Endothelial cell of umbilical vein (primary cell): ENCODE measurements at regions not wholly inside any gene's neighbourhood (a gene's known extent, or its start where the extent isn't known, plus 50 kb on each side); places are given as distances from the start of the nearest gene placed in this dataset.

Experiments used
- BruUV-seq: library from RNA; stranded (reverse); fragments of 400-500 nt; replicated peaks from 2 replicates; lab custom pipeline; 2021; lab: Mats Ljungman, UMichigan
- CTCF ChIA-PET: fragments of 300-600, 350-600 bp; sonication (Branson Sonifier 250); formaldehyde crosslinking; loops from one replicate; lab custom pipeline; 2021; ENCODE audit warnings: antibody characterized with exemption, inconsistent platforms; lab: Charles Lee
- POLR2A ChIA-PET: fragments of 300-600, 350-600 bp; sonication (Branson Sonifier 250); formaldehyde crosslinking; loops from one replicate; lab custom pipeline; 2021; ENCODE audit warnings: antibody characterized with exemption, inconsistent platforms; lab: Charles Lee
- DNase-seq: peaks from one replicate; pipeline ENCODE4 v3.0.0-alpha.2; 2011; ENCODE audit warnings: low read depth, low spot score
- FAIRE-seq: peaks from 2 replicates; lab custom pipeline; 2011; peaks lifted over from hg19 to GRCh38; lab: Jason Lieb, UNC
- H2AFZ ChIP-seq: 2 replicates; pipeline ENCODE4 v1.6.0; 2012; ENCODE audit warnings: low read depth, low read length, control low read depth, inconsistent platforms
- H3K27ac ChIP-seq: 2 replicates; pipeline ENCODE4 v1.5.1; 2011; ENCODE audit warnings: low read depth, mild to moderate bottlenecking, control low read depth, low read length, moderate library complexity; ENCODE audit not compliant: insufficient read depth
- H3K27me3 ChIP-seq, 2 experiments: 2 replicates each; pipeline versions ENCODE4 v1.6.0 to v1.6.1; 2011; ENCODE audit warnings: low read length in 2 of 2, mixed read lengths in 1 of 2; ENCODE audit not compliant: control insufficient read depth in 2 of 2, insufficient read depth in 2 of 2
- H3K36me3 ChIP-seq, 2 experiments: 2 replicates in 1 of 2; 3 replicates in 1 of 2; pipeline ENCODE4 v1.5.1; 2011; ENCODE audit warnings: low read length in 2 of 2, mild to moderate bottlenecking in 1 of 2, moderate library complexity in 1 of 2; ENCODE audit not compliant: control insufficient read depth in 2 of 2, insufficient read depth in 2 of 2; ENCODE audit errors: extremely low read depth in 1 of 2
- H3K4me1 ChIP-seq: 3 replicates; pipeline ENCODE4 v1.5.1; 2011; ENCODE audit warnings: mild to moderate bottlenecking, low read length; ENCODE audit not compliant: control insufficient read depth, insufficient read depth; ENCODE audit errors: extremely low read depth
- H3K4me2 ChIP-seq: 2 replicates; pipeline ENCODE4 v1.6.1; 2011; ENCODE audit warnings: low read length, control low read depth, mixed read lengths; ENCODE audit not compliant: insufficient read depth
- H3K4me3 ChIP-seq, 3 experiments: fragments of 200-600 bp in 1 of 3; sonication (generic), shearing (Covaris generic) in 1 of 3; replicated peaks in 1 of 3; 2 replicates each; pipeline ENCODE4 v1.5.1; 2011 to 2016; ENCODE audit warnings: control low read depth in 3 of 3, low read length in 3 of 3, mild to moderate bottlenecking in 2 of 3, inconsistent platforms in 1 of 3, low read depth in 1 of 3, moderate library complexity in 1 of 3; ENCODE audit not compliant: insufficient read depth in 1 of 3
- H3K79me2 ChIP-seq: 2 replicates; pipeline ENCODE4 v1.6.0; 2012; ENCODE audit warnings: low read length, inconsistent platforms; ENCODE audit not compliant: control insufficient read depth, insufficient read depth
- H3K9ac ChIP-seq: replicated peaks from 2 replicates; pipeline ENCODE3; 2011; ENCODE audit warnings: low read length, control low read depth; ENCODE audit not compliant: insufficient read depth; ENCODE audit errors: extremely low read depth
- H3K9me1 ChIP-seq: replicated peaks from 3 replicates; pipeline ENCODE4 v1.6.0; 2011; ENCODE audit warnings: mild to moderate bottlenecking, low read length; ENCODE audit not compliant: control insufficient read depth, insufficient read depth; ENCODE audit errors: extremely low read depth
- H3K9me3 ChIP-seq: replicated peaks from 2 replicates; pipeline ENCODE4 v1.5.1; 2012; ENCODE audit warnings: low read length, inconsistent platforms; ENCODE audit not compliant: control insufficient read depth, insufficient read depth
- H4K20me1 ChIP-seq: replicated peaks from 2 replicates; pipeline ENCODE3; 2011; ENCODE audit warnings: mild to moderate bottlenecking, low read length; ENCODE audit not compliant: control insufficient read depth, insufficient read depth; ENCODE audit errors: extremely low read depth
- CTCF ChIP-seq, 2 donors: IDR thresholded peaks; 1 replicate in 1 of 2; 2 replicates in 1 of 2; pipeline ENCODE4 v1.5.1; 2011; ENCODE audit warnings: low read length in 2 of 2, mild to moderate bottlenecking in 2 of 2, moderate library complexity in 2 of 2, control low read depth in 1 of 2, inconsistent platforms in 1 of 2, low read depth in 1 of 2; ENCODE audit not compliant: insufficient read depth in 1 of 2; ENCODE audit errors: extremely low read depth in 1 of 2
- EZH2 ChIP-seq: IDR thresholded peaks from 2 replicates; pipeline ENCODE4 v1.6.1; 2012; ENCODE audit warnings: borderline replicate concordance, low read depth, mild to moderate bottlenecking, moderate library complexity, low read length, inconsistent platforms; ENCODE audit not compliant: severe bottlenecking
- FOS ChIP-seq: IDR thresholded peaks from 2 replicates; pipeline ENCODE4 v1.6.1; 2011; ENCODE audit warnings: mild to moderate bottlenecking, low read length, moderate library complexity, borderline replicate concordance; ENCODE audit not compliant: insufficient read depth
- GATA2 ChIP-seq: IDR thresholded peaks from 2 replicates; pipeline ENCODE4 v1.7.0; 2011; ENCODE audit warnings: low read depth, mild to moderate bottlenecking, moderate library complexity, mixed read lengths, low read length; ENCODE audit not compliant: insufficient read length, insufficient read depth
- JUN ChIP-seq: IDR thresholded peaks from 2 replicates; pipeline ENCODE4 v1.6.1; 2011; ENCODE audit warnings: borderline replicate concordance, low read depth; ENCODE audit not compliant: insufficient read length, insufficient read depth
- MAX ChIP-seq: IDR thresholded peaks from 2 replicates; pipeline ENCODE4 v1.6.1; 2011; ENCODE audit not compliant: insufficient read depth, insufficient read length
- MYC ChIP-seq: IDR thresholded peaks from one replicate; pipeline ENCODE4 v1.6.1; 2011; ENCODE audit warnings: mild to moderate bottlenecking, low read depth, low read length
- POLR2A ChIP-seq: IDR thresholded peaks from 2 replicates; pipeline ENCODE4 v1.6.1; 2012; ENCODE audit warnings: low read depth, mild to moderate bottlenecking, control low read depth, low read length
- POLR2AphosphoS5 ChIP-seq: IDR thresholded peaks from 2 replicates; pipeline ENCODE4 v1.6.1; 2012; ENCODE audit warnings: low read depth, mild to moderate bottlenecking, control low read depth, low read length, moderate library complexity; ENCODE audit not compliant: insufficient read depth
- dilution Hi-C: fragments of 300-500 bp; cut with MboI; formaldehyde crosslinking; loops from one replicate; pipeline ENCODE4 v1.15.0; 2019; ENCODE audit warnings: low sequenced_read_pairs; ENCODE audit not compliant: extremely low pct_ligation_motif_present
- intact Hi-C: fragments of 100-400 bp; cut with micrococcal nuclease; formaldehyde crosslinking; loops from one replicate; pipeline ENCODE4 v1.10.0; 2022

GRCh38 chr20:43361526-43361925 lies 96.2 kb upstream of the SRSF6 start:
- Histone ChIP-seq H3K36me3 (no peaks in the 10 kb centered on the region), H2AFZ (no peak overlapping the region), H3K27ac (no peak overlapping the region), H3K4me1 (no peaks in the 10 kb centered on the region), H3K27me3 (no peaks in the 10 kb centered on the region), H3K4me3 (no peak overlapping the region), H3K79me2 (no peaks in the 10 kb centered on the region), H3K9ac (no peak overlapping the region), H3K9me1 (no peaks in the 10 kb centered on the region), H4K20me1 (no peaks in the 10 kb centered on the region), H3K4me2 (no peak overlapping the region), H3K9me3 (no peaks in the 10 kb centered on the region)
- no peak for TF ChIP-seq GATA2
- TF ChIP-seq CTCF (IDR thresholded peaks at IDR 0.05; ENCODE audit: extremely low read depth in 1 of 2, insufficient read depth in 1 of 2, low read depth in 1 of 2, low read length in 2 of 2): no peak
- TF ChIP-seq JUN: no peak
- no peak for TF ChIP-seq MAX
- no peak for TF ChIP-seq MYC
- no peak for TF ChIP-seq POLR2AphosphoS5
- TF ChIP-seq POLR2A: no peak
- TF ChIP-seq EZH2: no peak
- no peak for TF ChIP-seq FOS
- intact Hi-C loops: no loop called here
- ChIA-PET POLR2A (no interaction called here), CTCF (interaction anchor here (1.1 kb wide), 1 partner anchor 29 kb away, joined by 3 read pairs; no protein-coding TSS in a partner anchor)
- no TSS peak for BruUV-seq
- no peak for FAIRE-seq
- DNase-seq: no peak
- dilution Hi-C loops: no loop called here
